ENCODE measurements at regions not wholly inside any gene's neighbourhood (a gene's known extent, or its start where the extent isn't known, plus 50 kb on each side); places are given as distances from the start of the nearest gene placed in this dataset.

- Histone ChIP-seq H3K27me3 (ENCODE audit: insufficient read depth in 3 of 3, low read length in 2 of 3) (no peaks in the 10 kb centered on the region), H3K36me3 (ENCODE audit: insufficient read depth in 1 of 2, low read depth in 1 of 2) (no peaks in the 10 kb centered on the region), H3K4me3 (no peak overlapping the region), H3K4me1 (no peaks in the 10 kb centered on the region), H3K9me3 (no peaks in the 10 kb centered on the region), H3K27ac (no peak overlapping the region)
- DNase-seq (no peak), ATAC-seq (no peak)
- intact Hi-C loops (cut with DNase I): no loop called here
- no peak for TF ChIP-seq CTCF (IDR thresholded peaks at IDR 0.05)
- 95 to 100% (median 95%) methylated on average over 1 of the region's 1 CpG for WGBS, 3 donors
Observed at GRCh38 chr3:107028626-107029025, 348.6 kb upstream of the CCDC54 start.

DNA sequence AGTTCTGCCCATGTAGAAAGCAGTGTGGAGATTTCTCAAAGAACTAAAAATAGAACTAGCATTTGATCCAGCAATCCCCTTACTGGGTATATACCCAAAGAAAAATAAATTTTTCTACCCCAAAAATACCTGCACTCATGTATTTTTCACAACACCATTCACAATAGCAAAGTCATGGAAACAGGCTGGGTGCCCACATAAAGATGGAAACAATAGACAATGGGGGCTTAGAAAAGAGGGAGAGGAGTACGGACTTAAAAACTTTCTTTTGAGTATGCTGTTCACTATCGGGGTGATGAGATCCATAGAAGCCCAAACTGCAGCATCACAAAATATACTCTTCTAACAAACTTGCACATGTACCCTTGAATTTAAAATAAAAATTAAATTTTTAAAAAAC is 345.1 kb upstream of the CCDC54 start:
- DNase-seq (no peak), ATAC-seq (no peak)
- H3K36me3 ChIP-seq (ENCODE audit: insufficient read depth in 1 of 2, low read depth in 1 of 2): no peaks in the 10 kb centered on the region
- no peak for TF ChIP-seq CTCF (IDR thresholded peaks at IDR 0.05)
- 64 to 89% (median 69%) methylated on average over 2 of the region's 2 CpGs for WGBS, 3 donors
- no peak overlapping the region for H3K4me3 ChIP-seq
- H3K27me3 ChIP-seq (ENCODE audit: insufficient read depth in 3 of 3, low read length in 2 of 3): no peaks in the 10 kb centered on the region
- H3K4me1 ChIP-seq: no peaks in the 10 kb centered on the region
- no peak overlapping the region for H3K27ac ChIP-seq
- no peaks in the 10 kb centered on the region for H3K9me3 ChIP-seq
- intact Hi-C loops (cut with DNase I): no loop called here

GRCh38 chr3:107034142-107034541 is 343.1 kb upstream of the CCDC54 start:
- 86 to 95% (median 93%) methylated on average over 3 of the region's 3 CpGs for WGBS, 3 donors
- Histone ChIP-seq H3K27ac (no peak overlapping the region), H3K9me3 (no peaks in the 10 kb centered on the region), H3K36me3 (ENCODE audit: insufficient read depth in 1 of 2, low read depth in 1 of 2) (no peaks in the 10 kb centered on the region), H3K27me3 (ENCODE audit: insufficient read depth in 3 of 3, low read length in 2 of 3) (no peaks in the 10 kb centered on the region), H3K4me3 (no peak overlapping the region), H3K4me1 (no peaks in the 10 kb centered on the region)
- intact Hi-C loops (cut with DNase I): no loop called here
- DNase-seq (no peak), ATAC-seq (no peak)
- no peak for TF ChIP-seq CTCF (IDR thresholded peaks at IDR 0.05)

DNA sequence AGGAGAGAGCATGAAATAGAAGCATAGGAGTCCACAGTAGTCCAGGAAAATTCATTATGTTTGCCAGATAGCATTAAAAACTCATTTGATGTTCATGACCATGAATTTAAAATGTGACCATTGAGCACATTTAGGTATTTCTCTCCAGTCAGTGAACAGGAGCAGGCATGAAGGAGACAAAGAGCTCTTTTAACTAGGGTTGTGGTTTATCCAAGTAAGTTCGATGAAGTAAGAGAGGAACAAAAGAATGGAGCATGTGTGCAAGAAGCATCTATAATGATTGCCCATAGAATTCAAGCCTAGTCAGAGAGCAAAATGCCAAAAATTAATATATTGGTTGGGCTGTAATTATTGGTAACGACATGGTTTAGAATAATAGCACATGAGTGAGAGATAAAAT is 342.1 kb upstream of the CCDC54 start:
- no peak overlapping the region for H3K4me3 ChIP-seq
- H3K36me3 ChIP-seq (ENCODE audit: insufficient read depth in 1 of 2, low read depth in 1 of 2): no peaks in the 10 kb centered on the region
- H3K9me3 ChIP-seq: no peaks in the 10 kb centered on the region
- DNase-seq: no peak
- no peaks in the 10 kb centered on the region for H3K4me1 ChIP-seq
- H3K27me3 ChIP-seq (ENCODE audit: insufficient read depth in 3 of 3, low read length in 2 of 3): no peaks in the 10 kb centered on the region
- H3K27ac ChIP-seq: no peak overlapping the region
- no peak for TF ChIP-seq CTCF (IDR thresholded peaks at IDR 0.05)
- ATAC-seq: no peak
- 65 to 81% (median 73%) methylated on average over 2 of the region's 2 CpGs for WGBS, 3 donors
- intact Hi-C loops (cut with DNase I): no loop called here

GRCh38 chr3:107044677-107045076 is 332.6 kb upstream of the CCDC54 start:
- Histone ChIP-seq H3K36me3 (ENCODE audit: insufficient read depth in 1 of 2, low read depth in 1 of 2) (no peaks in the 10 kb centered on the region), H3K27me3 (ENCODE audit: insufficient read depth in 3 of 3, low read length in 2 of 3) (no peaks in the 10 kb centered on the region), H3K4me3 (no peak overlapping the region), H3K27ac (no peak overlapping the region), H3K9me3 (peaks cover 6% of the 10 kb centered on the region), H3K4me1 (no peaks in the 10 kb centered on the region)
- WGBS, 3 donors: 39 to 50% (median 43%) methylated on average over 1 of the region's 1 CpG
- TF ChIP-seq CTCF (IDR thresholded peaks at IDR 0.05): no peak
- no peak for DNase-seq
- ATAC-seq: no peak
- intact Hi-C loops (cut with DNase I): no loop called here
